GM06990 (cell line): ENCODE measurements at regions not wholly inside any gene's neighbourhood (a gene's known extent, or its start where the extent isn't known, plus 50 kb on each side); places are given as distances from the start of the nearest gene placed in this dataset.

Experiments used
- DNase-seq: peaks from one replicate; pipeline ENCODE4 v3.0.0-alpha.2; 2011; ENCODE audit not compliant: insufficient read length; ENCODE audit errors: extremely low read depth
- H3K27me3 ChIP-seq: replicated peaks from 2 replicates; pipeline ENCODE4 v1.6.0; 2011; ENCODE audit warnings: low read length; ENCODE audit not compliant: control insufficient read depth, insufficient read depth
- H3K36me3 ChIP-seq: 2 replicates; pipeline ENCODE4 v1.5.1; 2011; ENCODE audit warnings: low read length; ENCODE audit not compliant: control insufficient read depth, insufficient read depth
- H3K4me3 ChIP-seq: replicated peaks from 2 replicates; pipeline ENCODE4 v1.5.1; 2011; ENCODE audit warnings: low read depth, mild to moderate bottlenecking, control low read depth, low read length
- TF ChIP-seq, protein P1 (sequence below): IDR thresholded peaks from 2 replicates; pipeline ENCODE4 v1.5.1; 2011; ENCODE audit warnings: low read length, control low read depth, mild to moderate bottlenecking, inconsistent platforms; ENCODE audit not compliant: insufficient read depth, poor library complexity, severe bottlenecking

GRCh38 chr9:106333481-106333880 is 529.5 kb upstream of the ZNF462 start:
- DNase-seq: no peak
- no peaks in the 10 kb centered on the region for H3K36me3 ChIP-seq

GRCh38 chr9:106334081-106334480 is 528.9 kb upstream of the ZNF462 start:
- Histone ChIP-seq H3K36me3 (no peaks in the 10 kb centered on the region), H3K4me3 (no peak overlapping the region), H3K27me3 (no peaks in the 10 kb centered on the region)
- no peak for DNase-seq
- TF ChIP-seq, protein P1, sequence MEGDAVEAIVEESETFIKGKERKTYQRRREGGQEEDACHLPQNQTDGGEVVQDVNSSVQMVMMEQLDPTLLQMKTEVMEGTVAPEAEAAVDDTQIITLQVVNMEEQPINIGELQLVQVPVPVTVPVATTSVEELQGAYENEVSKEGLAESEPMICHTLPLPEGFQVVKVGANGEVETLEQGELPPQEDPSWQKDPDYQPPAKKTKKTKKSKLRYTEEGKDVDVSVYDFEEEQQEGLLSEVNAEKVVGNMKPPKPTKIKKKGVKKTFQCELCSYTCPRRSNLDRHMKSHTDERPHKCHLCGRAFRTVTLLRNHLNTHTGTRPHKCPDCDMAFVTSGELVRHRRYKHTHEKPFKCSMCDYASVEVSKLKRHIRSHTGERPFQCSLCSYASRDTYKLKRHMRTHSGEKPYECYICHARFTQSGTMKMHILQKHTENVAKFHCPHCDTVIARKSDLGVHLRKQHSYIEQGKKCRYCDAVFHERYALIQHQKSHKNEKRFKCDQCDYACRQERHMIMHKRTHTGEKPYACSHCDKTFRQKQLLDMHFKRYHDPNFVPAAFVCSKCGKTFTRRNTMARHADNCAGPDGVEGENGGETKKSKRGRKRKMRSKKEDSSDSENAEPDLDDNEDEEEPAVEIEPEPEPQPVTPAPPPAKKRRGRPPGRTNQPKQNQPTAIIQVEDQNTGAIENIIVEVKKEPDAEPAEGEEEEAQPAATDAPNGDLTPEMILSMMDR: no peak

More at GRCh38 chr9:106333481-106333880, 529.5 kb upstream of the ZNF462 start:
- TF ChIP-seq, protein P1: no peak
- no peaks in the 10 kb centered on the region for H3K27me3 ChIP-seq
- no peak overlapping the region for H3K4me3 ChIP-seq

GRCh38 chr9:106339882-106340281 is 523.1 kb upstream of the ZNF462 start:
- Histone ChIP-seq H3K36me3 (no peaks in the 10 kb centered on the region), H3K27me3 (no peaks in the 10 kb centered on the region), H3K4me3 (no peak overlapping the region)
- TF ChIP-seq, protein P1: no peak
- no peak for DNase-seq

- TF ChIP-seq, protein P1: no peak
- Histone ChIP-seq H3K27me3 (no peaks in the 10 kb centered on the region), H3K4me3 (no peak overlapping the region), H3K36me3 (no peaks in the 10 kb centered on the region)
- DNase-seq: no peak
Observed at GRCh38 chr9:106350777-106351176, 512.2 kb upstream of the ZNF462 start.

- Histone ChIP-seq H3K36me3 (no peaks in the 10 kb centered on the region), H3K4me3 (no peak overlapping the region), H3K27me3 (no peaks in the 10 kb centered on the region)
- DNase-seq: no peak
- TF ChIP-seq, protein P1: no peak
Observed at GRCh38 chr9:106356924-106357323, 506.0 kb upstream of the ZNF462 start.

- TF ChIP-seq, protein P1: no peak
- no peaks in the 10 kb centered on the region for H3K27me3 ChIP-seq
- no peak for DNase-seq
- no peak overlapping the region for H3K4me3 ChIP-seq
- no peaks in the 10 kb centered on the region for H3K36me3 ChIP-seq
Observed at GRCh38 chr9:106358331-106358730, 504.6 kb upstream of the ZNF462 start.
